Neuronal stem cell (in vitro differentiated cells): ENCODE measurements at regions not wholly inside any gene's neighbourhood (a gene's known extent, or its start where the extent isn't known, plus 50 kb on each side); places are given as distances from the start of the nearest gene placed in this dataset.

ENCODE experiments used
- DNase-seq: peaks from one replicate; pipeline ENCODE4 v3.0.0-alpha.2; 2013; ENCODE audit warnings: low spot score
- H2AFZ ChIP-seq: one replicate; pipeline ENCODE4 v1.6.1; 2013; ENCODE audit warnings: mild to moderate bottlenecking, low read length, inconsistent platforms
- H2AK5ac ChIP-seq: 2 replicates; pipeline ENCODE4 v1.6.1; 2013; ENCODE audit warnings: low read depth, mild to moderate bottlenecking, inconsistent platforms, low read length, moderate library complexity, mixed read lengths
- H2BK120ac ChIP-seq: 2 replicates; pipeline ENCODE4 v1.6.1; 2013; ENCODE audit warnings: low read depth, mild to moderate bottlenecking, inconsistent platforms, low read length, moderate library complexity, mixed read lengths
- H2BK12ac ChIP-seq: one replicate; pipeline ENCODE4 v1.6.1; 2013; ENCODE audit warnings: low read length, inconsistent platforms
- H2BK15ac ChIP-seq: 2 replicates; pipeline ENCODE4 v1.6.1; 2013; ENCODE audit warnings: mild to moderate bottlenecking, low read length, inconsistent platforms, mixed read lengths
- H2BK5ac ChIP-seq: one replicate; pipeline ENCODE4 v1.6.1; 2013; ENCODE audit warnings: inconsistent platforms, mild to moderate bottlenecking, low read length, moderate library complexity
- H3K14ac ChIP-seq: one replicate; pipeline ENCODE4 v1.6.1; 2013; ENCODE audit warnings: low read length, inconsistent platforms
- H3K18ac ChIP-seq: 2 replicates; pipeline ENCODE4 v1.6.1; 2013; ENCODE audit warnings: low read length, inconsistent platforms
- H3K23ac ChIP-seq: 2 replicates; pipeline ENCODE4 v1.6.1; 2013; ENCODE audit warnings: low read depth, mild to moderate bottlenecking, mixed read lengths, low read length, inconsistent platforms; ENCODE audit not compliant: poor library complexity
- H3K27ac ChIP-seq: replicated peaks from 3 replicates; pipeline ENCODE4 v1.5.1; 2013; ENCODE audit warnings: low read length, inconsistent platforms
- H3K27me3 ChIP-seq, 3 experiments: 2 replicates each; pipeline ENCODE4 v1.6.1; 2013; ENCODE audit warnings: low read length in 3 of 3, mild to moderate bottlenecking in 2 of 3, inconsistent platforms in 1 of 3, low read depth in 1 of 3, mixed read lengths in 1 of 3, moderate library complexity in 1 of 3; ENCODE audit not compliant: control insufficient read depth in 3 of 3, insufficient read depth in 3 of 3
- H3K36me3 ChIP-seq, 2 donors: replicated peaks in 1 of 2; 2 replicates each; pipeline ENCODE4 v1.6.1; 2013; ENCODE audit warnings: low read length in 2 of 2; ENCODE audit not compliant: control insufficient read depth in 2 of 2, insufficient read depth in 2 of 2
- H3K4ac ChIP-seq: 2 replicates; pipeline ENCODE4 v1.6.1; 2013; ENCODE audit warnings: inconsistent platforms, mild to moderate bottlenecking, low read length, moderate library complexity
- H3K4me1 ChIP-seq, 2 donors: 1 replicate in 1 of 2; 2 replicates in 1 of 2; pipeline ENCODE4 v1.6.1; 2013; ENCODE audit warnings: low read length in 2 of 2, low read depth in 1 of 2; ENCODE audit not compliant: control insufficient read depth in 2 of 2, insufficient read depth in 1 of 2
- H3K4me2 ChIP-seq: one replicate; pipeline ENCODE4 v1.6.1; 2013; ENCODE audit warnings: mild to moderate bottlenecking, low read length, inconsistent platforms; ENCODE audit not compliant: insufficient read depth, poor library complexity, severe bottlenecking
- H3K4me3 ChIP-seq, 2 donors: 2 replicates each; pipeline ENCODE4 v1.5.1; 2013; ENCODE audit warnings: low read length in 2 of 2, mild to moderate bottlenecking in 2 of 2, inconsistent platforms in 1 of 2, moderate library complexity in 1 of 2
- H3K79me1 ChIP-seq: one replicate; pipeline ENCODE4 v1.6.1; 2013; ENCODE audit warnings: low read depth, mild to moderate bottlenecking, inconsistent platforms, low read length, moderate library complexity
- H3K9ac ChIP-seq: one replicate; pipeline ENCODE4 v1.6.1; 2013; ENCODE audit warnings: mild to moderate bottlenecking, low read depth, low read length, inconsistent platforms; ENCODE audit not compliant: poor library complexity
- H3K9me3 ChIP-seq, 2 donors: replicated peaks in 1 of 2; 2 replicates each; pipeline versions ENCODE3 to v1.6.1; 2013; ENCODE audit warnings: low read length in 2 of 2, mild to moderate bottlenecking in 2 of 2, inconsistent platforms in 1 of 2, low read depth in 1 of 2, mixed read lengths in 1 of 2, moderate library complexity in 1 of 2; ENCODE audit not compliant: control insufficient read depth in 2 of 2, insufficient read depth in 1 of 2
- H4K8ac ChIP-seq: one replicate; pipeline ENCODE4 v1.6.1; 2013; ENCODE audit warnings: low read depth, mild to moderate bottlenecking, inconsistent platforms, low read length, moderate library complexity
- H4K91ac ChIP-seq: one replicate; pipeline ENCODE4 v1.6.1; 2013; ENCODE audit warnings: low read length, low read depth, mild to moderate bottlenecking, inconsistent platforms; ENCODE audit not compliant: poor library complexity
- WGBS, 2 donors: extraction: QIAGEN DNeasy Blood & Tissue Kit; methylation state at CpG; one replicate each; pipeline ENCODE4 v1.1.7; 2013; ENCODE audit warnings: missing lambda C conversion rate in 2 of 2, mixed read lengths in 1 of 2; ENCODE audit not compliant: insufficient read length in 2 of 2, insufficient replicate concordance in 1 of 2; ENCODE audit errors: extremely low coverage in 2 of 2; 5-methylcytosine and 5-hydroxymethylcytosine counted together

- no peak overlapping the region for H3K23ac ChIP-seq
- no CpG with 5 or more reads among the region's 11 CpGs for WGBS, 2 donors
- peak overlapping the region; percentile 22 for H3K18ac ChIP-seq
- no peaks in the 10 kb centered on the region for H3K79me1 ChIP-seq
- H2BK120ac ChIP-seq = no peak overlapping the region
- H4K91ac ChIP-seq = no peak overlapping the region
- H3K4ac ChIP-seq = no peak overlapping the region
- H3K27ac ChIP-seq = no peak overlapping the region
- no peaks in the 10 kb centered on the region for H3K36me3 ChIP-seq
- no peak for DNase-seq
- no peaks in the 10 kb centered on the region for H3K9me3 ChIP-seq
- H2BK12ac ChIP-seq = no peak overlapping the region
- H3K4me2 ChIP-seq = no peak overlapping the region
- H2BK5ac ChIP-seq = no peak overlapping the region
- no peak overlapping the region for H2BK15ac ChIP-seq
- peaks cover 0 to 12% (median 0%) of the 10 kb centered on the region in 3 experiments for H3K27me3 ChIP-seq
- H3K4me3 ChIP-seq = no peak overlapping the region
- H2AK5ac ChIP-seq = no peak overlapping the region
- H3K4me1 ChIP-seq = peaks cover 0 to 14% of the 10 kb centered on the region in 2 donors
- H4K8ac ChIP-seq = no peak overlapping the region
- no peak overlapping the region for H3K14ac ChIP-seq
- H2AFZ ChIP-seq = peak overlapping the region; percentile 51
- H3K9ac ChIP-seq = no peak overlapping the region
Measured at GRCh38 chr14:65833267-65833880, 420.8 kb downstream of the FUT8 start.

GRCh38 chr14:65834051-65834450, 421.5 kb downstream of the FUT8 start:
- Histone ChIP-seq H2AFZ (no peak overlapping the region), H3K4me2 (no peak overlapping the region), H2AK5ac (no peak overlapping the region), H3K4me1 (peaks cover 0 to 14% of the 10 kb centered on the region in 2 donors), H3K27ac (no peak overlapping the region), H3K9me3 (no peaks in the 10 kb centered on the region), H3K4ac (no peak overlapping the region), H2BK120ac (no peak overlapping the region), H3K79me1 (no peaks in the 10 kb centered on the region), H3K23ac (no peak overlapping the region), H4K91ac (no peak overlapping the region), H3K4me3 (no peak overlapping the region), H3K14ac (no peak overlapping the region), H4K8ac (no peak overlapping the region), H3K18ac (no peak overlapping the region), H3K27me3 (peaks cover 0 to 6% (median 0%) of the 10 kb centered on the region in 3 experiments), H3K9ac (no peak overlapping the region), H2BK12ac (no peak overlapping the region), H2BK15ac (no peak overlapping the region), H3K36me3 (no peaks in the 10 kb centered on the region), H2BK5ac (no peak overlapping the region)
- DNase-seq = no peak
- no CpG with 5 or more reads among the region's 7 CpGs for WGBS, 2 donors

- Histone ChIP-seq H4K91ac (no peak overlapping the region), H4K8ac (no peak overlapping the region), H3K27me3 (peaks cover 0 to 2% (median 0%) of the 10 kb centered on the region in 3 experiments), H2BK120ac (no peak overlapping the region), H3K4ac (no peak overlapping the region), H3K79me1 (no peaks in the 10 kb centered on the region), H3K36me3 (no peaks in the 10 kb centered on the region), H3K9me3 (no peaks in the 10 kb centered on the region), H2BK12ac (no peak overlapping the region), H3K27ac (no peak overlapping the region), H3K4me2 (no peak overlapping the region), H3K4me1 (peaks cover 0 to 14% of the 10 kb centered on the region in 2 donors), H3K18ac (peak overlapping the region; percentile 49), H3K14ac (no peak overlapping the region), H2AK5ac (no peak overlapping the region), H3K4me3 (no peak overlapping the region), H3K23ac (no peak overlapping the region), H2AFZ (no peak overlapping the region), H2BK15ac (no peak overlapping the region), H3K9ac (no peak overlapping the region), H2BK5ac (no peak overlapping the region)
- WGBS, 2 donors = no CpG with 5 or more reads among the region's 6 CpGs
- no peak for DNase-seq
Measured at GRCh38 chr14:65834812-65835211, 422.3 kb downstream of the FUT8 start.

- no peak overlapping the region for H3K27ac ChIP-seq
- H3K18ac ChIP-seq = no peak overlapping the region
- H3K14ac ChIP-seq = no peak overlapping the region
- H3K9me3 ChIP-seq = no peaks in the 10 kb centered on the region
- H2AK5ac ChIP-seq = no peak overlapping the region
- no peaks in the 10 kb centered on the region for H3K79me1 ChIP-seq
- H4K8ac ChIP-seq = no peak overlapping the region
- no peaks in the 10 kb centered on the region for H3K27me3 ChIP-seq
- H4K91ac ChIP-seq = no peak overlapping the region
- no peaks in the 10 kb centered on the region for H3K36me3 ChIP-seq
- H3K9ac ChIP-seq = no peak overlapping the region
- H2BK5ac ChIP-seq = no peak overlapping the region
- peak overlapping the region; percentile 25 for H2BK12ac ChIP-seq
- H3K4me3 ChIP-seq = no peak overlapping the region
- peaks cover 0 to 14% of the 10 kb centered on the region in 2 donors for H3K4me1 ChIP-seq
- no peak overlapping the region for H3K4me2 ChIP-seq
- no peak overlapping the region for H2BK15ac ChIP-seq
- H3K4ac ChIP-seq = no peak overlapping the region
- H2AFZ ChIP-seq = no peak overlapping the region
- no CpG with 5 or more reads among the region's 4 CpGs for WGBS, 2 donors
- no peak overlapping the region for H3K23ac ChIP-seq
- H2BK120ac ChIP-seq = no peak overlapping the region
- no peak for DNase-seq
Measured at GRCh38 chr14:65835501-65835900, 423.0 kb downstream of the FUT8 start.
